ENCODE measurements at regions not wholly inside any gene's neighbourhood (a gene's known extent, or its start where the extent isn't known, plus 50 kb on each side); places are given as distances from the start of the nearest gene placed in this dataset.
A peak's percentile ranks its signal among the peaks of the same experiment; 100 is the strongest.

DNA sequence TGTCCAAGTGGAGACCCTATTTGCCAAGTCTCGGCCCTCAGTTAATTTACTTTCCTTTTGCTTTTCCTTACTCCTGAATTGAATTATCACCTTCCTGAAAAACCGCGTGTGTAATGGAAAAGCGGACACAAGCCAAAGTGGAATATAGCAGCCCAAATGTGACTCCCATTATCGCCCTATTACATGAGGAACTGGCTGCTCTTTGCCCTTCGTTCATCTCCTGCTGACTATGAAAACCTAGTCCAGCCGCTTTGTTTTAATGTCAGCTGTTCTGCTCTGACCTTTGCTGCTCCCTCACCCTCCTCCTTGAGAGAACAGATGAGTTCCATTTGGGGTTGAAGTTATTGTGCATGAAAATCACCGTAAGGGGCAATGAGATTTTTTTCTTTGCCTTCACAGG is 632.7 kb upstream of the SUCLG2 start:
- DNase-seq (ENCODE audit: low spot score in 2 of 2), result no peak
- Histone ChIP-seq H3K4me1 (no peaks in the 10 kb centered on the region), H3K27me3 (no peaks in the 10 kb centered on the region), H3K27ac (no peak overlapping the region), H3K9me3 (no peaks in the 10 kb centered on the region), H3K36me3 (no peaks in the 10 kb centered on the region), H3K4me3 (no peak overlapping the region)
- TF ChIP-seq, protein P1, sequence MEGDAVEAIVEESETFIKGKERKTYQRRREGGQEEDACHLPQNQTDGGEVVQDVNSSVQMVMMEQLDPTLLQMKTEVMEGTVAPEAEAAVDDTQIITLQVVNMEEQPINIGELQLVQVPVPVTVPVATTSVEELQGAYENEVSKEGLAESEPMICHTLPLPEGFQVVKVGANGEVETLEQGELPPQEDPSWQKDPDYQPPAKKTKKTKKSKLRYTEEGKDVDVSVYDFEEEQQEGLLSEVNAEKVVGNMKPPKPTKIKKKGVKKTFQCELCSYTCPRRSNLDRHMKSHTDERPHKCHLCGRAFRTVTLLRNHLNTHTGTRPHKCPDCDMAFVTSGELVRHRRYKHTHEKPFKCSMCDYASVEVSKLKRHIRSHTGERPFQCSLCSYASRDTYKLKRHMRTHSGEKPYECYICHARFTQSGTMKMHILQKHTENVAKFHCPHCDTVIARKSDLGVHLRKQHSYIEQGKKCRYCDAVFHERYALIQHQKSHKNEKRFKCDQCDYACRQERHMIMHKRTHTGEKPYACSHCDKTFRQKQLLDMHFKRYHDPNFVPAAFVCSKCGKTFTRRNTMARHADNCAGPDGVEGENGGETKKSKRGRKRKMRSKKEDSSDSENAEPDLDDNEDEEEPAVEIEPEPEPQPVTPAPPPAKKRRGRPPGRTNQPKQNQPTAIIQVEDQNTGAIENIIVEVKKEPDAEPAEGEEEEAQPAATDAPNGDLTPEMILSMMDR (IDR thresholded peaks at IDR 0.05), result no peak
- TF ChIP-seq POLR2A (IDR thresholded peaks at IDR 0.05) (no peak), EP300 (IDR thresholded peaks at IDR 0.05) (no peak)
- 43 to 48% methylated on average over 8 of the region's 8 CpGs for WGBS, 2 donors

DNA sequence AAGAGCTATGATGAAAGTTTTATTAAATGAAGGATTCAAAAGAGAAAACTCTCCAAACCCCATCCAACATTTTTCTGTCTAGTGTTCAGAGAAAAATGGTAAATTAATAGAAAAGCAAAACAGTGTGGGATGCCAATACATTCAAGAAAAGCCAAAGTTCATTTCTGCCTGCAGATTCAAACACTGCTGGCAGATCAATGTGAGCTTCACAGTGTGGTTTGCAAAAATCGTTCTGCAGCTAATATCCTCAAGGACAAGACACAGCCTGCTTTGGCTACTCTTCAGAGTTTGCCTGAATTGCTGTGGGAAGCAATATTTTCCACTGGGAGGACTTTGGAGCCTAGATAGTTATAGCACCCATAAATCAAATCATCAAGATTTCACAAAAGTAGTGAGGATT is 619.9 kb upstream of the SUCLG2 start:
- Histone ChIP-seq H3K9me3 (no peaks in the 10 kb centered on the region), H3K27ac (no peak overlapping the region), H3K36me3 (no peaks in the 10 kb centered on the region), H3K4me3 (no peak overlapping the region), H3K27me3 (no peaks in the 10 kb centered on the region), H3K4me1 (no peaks in the 10 kb centered on the region)
- TF ChIP-seq, protein P1 (IDR thresholded peaks at IDR 0.05), result no peak
- no peak for TF ChIP-seq POLR2A (IDR thresholded peaks at IDR 0.05)
- no peak for TF ChIP-seq EP300 (IDR thresholded peaks at IDR 0.05)
- 13 to 19% methylated on average over 1 of the region's 1 CpG for WGBS, 2 donors
- DNase-seq (ENCODE audit: low spot score in 2 of 2), result no peak

DNA sequence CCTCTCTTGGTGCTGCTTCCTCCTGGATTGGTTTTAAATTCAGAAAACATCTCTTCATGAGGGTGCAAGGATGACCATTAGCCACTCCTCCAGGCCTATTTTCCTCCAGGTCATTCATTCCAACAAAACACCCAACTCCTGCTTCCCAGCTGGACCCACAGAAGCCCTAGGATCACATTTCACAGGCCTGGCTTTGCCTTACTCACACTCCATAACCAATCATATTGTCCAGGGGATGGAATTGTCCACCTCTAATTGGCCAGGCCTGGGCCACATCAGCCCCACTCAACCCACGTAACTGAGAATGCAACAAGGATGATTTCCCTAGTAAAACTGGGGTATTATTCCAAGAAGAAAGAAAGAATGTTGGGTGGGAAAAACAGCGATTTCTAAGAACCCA is 616.7 kb upstream of the SUCLG2 start:
- H3K27ac ChIP-seq, result no peak overlapping the region
- no peaks in the 10 kb centered on the region for H3K27me3 ChIP-seq
- no peak for DNase-seq (ENCODE audit: low spot score in 2 of 2)
- TF ChIP-seq, protein P1 (IDR thresholded peaks at IDR 0.05), result no peak
- no peak for TF ChIP-seq POLR2A (IDR thresholded peaks at IDR 0.05)
- TF ChIP-seq EP300 (IDR thresholded peaks at IDR 0.05), result no peak
- WGBS, 2 donors, result 73 to 77% methylated on average over 2 of the region's 2 CpGs
- H3K4me1 ChIP-seq, result no peaks in the 10 kb centered on the region
- no peak overlapping the region for H3K4me3 ChIP-seq
- H3K9me3 ChIP-seq, result no peaks in the 10 kb centered on the region
- no peaks in the 10 kb centered on the region for H3K36me3 ChIP-seq

DNA sequence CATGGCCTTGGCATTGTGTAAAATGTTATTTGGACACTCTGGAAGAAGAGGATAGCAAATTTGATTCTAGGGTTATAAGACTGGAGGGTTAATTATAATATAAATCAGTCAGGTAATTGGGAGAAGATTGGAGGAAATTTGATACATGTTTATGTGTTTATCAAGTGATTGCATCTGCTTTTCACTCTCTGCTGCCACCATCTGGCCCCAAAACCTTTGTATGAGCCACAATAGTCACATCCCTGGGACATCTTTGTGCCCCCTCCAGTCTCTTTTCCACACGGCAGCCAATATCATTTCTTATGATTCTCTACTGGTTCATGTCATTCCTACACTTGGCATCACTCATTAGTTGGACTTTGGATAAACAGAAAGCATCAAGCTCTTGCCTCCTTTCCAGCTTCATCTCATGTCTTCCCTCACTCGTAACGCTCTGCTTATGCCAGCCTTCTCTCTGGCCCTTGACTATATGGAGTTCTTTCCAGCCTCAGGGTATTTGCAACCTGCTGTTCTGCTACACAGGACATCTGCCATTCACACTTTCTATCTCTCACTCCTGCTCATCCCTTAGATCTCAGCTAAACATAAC is 602.3 kb upstream of the SUCLG2 start:
- Histone ChIP-seq H3K27ac (no peak overlapping the region), H3K4me3 (no peak overlapping the region), H3K4me1 (no peaks in the 10 kb centered on the region), H3K36me3 (no peaks in the 10 kb centered on the region), H3K9me3 (no peaks in the 10 kb centered on the region), H3K27me3 (no peaks in the 10 kb centered on the region)
- TF ChIP-seq, protein P1 (IDR thresholded peaks at IDR 0.05), result peak in 2 of 5 experiments; percentile 10 to 17
- TF ChIP-seq EP300 (IDR thresholded peaks at IDR 0.05), result no peak
- WGBS, 2 donors, result 65 to 76% methylated on average over 3 of the region's 3 CpGs
- DNase-seq (ENCODE audit: low spot score in 2 of 2), result no peak

DNA sequence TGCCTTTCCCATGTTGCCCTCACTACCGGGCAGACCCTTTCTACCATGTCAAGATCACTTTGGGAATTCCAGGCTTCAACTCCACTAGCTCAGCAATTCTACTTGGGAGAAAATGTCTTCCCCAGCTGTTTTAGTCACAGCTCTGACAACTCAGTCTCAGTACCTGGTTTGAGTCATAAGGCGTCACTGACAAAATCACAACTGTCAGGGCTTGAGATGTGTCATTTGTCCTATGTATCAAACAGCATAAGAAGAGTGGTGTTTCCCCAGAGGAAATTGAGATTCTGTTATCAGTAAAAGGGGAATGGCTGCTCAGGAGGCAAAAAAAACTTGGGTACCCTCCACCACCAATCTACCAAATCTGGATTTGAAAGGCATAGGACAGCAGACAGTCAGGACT is 594.9 kb upstream of the SUCLG2 start:
- no peak for TF ChIP-seq EP300 (IDR thresholded peaks at IDR 0.05)
- Histone ChIP-seq H3K27me3 (no peaks in the 10 kb centered on the region), H3K27ac (no peak overlapping the region), H3K9me3 (no peaks in the 10 kb centered on the region), H3K4me3 (no peak overlapping the region), H3K4me1 (no peaks in the 10 kb centered on the region), H3K36me3 (no peaks in the 10 kb centered on the region)
- WGBS, 2 donors, result 89 to 95% methylated on average over 2 of the region's 2 CpGs
- DNase-seq (ENCODE audit: low spot score in 2 of 2), result no peak

DNA sequence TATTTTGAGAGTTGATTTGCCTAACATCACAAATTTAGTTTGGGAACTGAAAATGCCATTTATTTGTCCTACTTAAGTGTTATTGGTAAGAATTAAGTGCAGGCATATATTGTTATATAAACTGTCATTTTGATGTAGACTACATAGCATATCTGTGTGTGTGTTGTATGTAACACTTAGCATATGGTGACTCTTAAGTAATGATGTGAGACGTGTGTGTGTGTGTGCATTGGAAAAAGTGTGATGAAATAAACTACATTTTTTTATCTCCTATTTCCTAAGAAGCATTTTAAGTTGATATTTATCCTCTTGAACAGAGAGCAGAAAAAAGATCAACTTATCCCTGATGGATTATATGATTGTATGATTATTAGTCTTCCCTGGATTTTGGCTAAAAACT is 588.2 kb upstream of the SUCLG2 start:
- no peaks in the 10 kb centered on the region for H3K4me1 ChIP-seq
- H3K9me3 ChIP-seq, result no peaks in the 10 kb centered on the region
- no peak for DNase-seq (ENCODE audit: low spot score in 2 of 2)
- WGBS, 2 donors, result 70 to 71% methylated on average over 1 of the region's 1 CpG
- TF ChIP-seq EP300 (IDR thresholded peaks at IDR 0.05) (no peak), POLR2A (IDR thresholded peaks at IDR 0.05) (no peak)
- TF ChIP-seq, protein P1 (IDR thresholded peaks at IDR 0.05), result no peak
- H3K27me3 ChIP-seq, result no peaks in the 10 kb centered on the region
- no peak overlapping the region for H3K4me3 ChIP-seq
- no peak overlapping the region for H3K27ac ChIP-seq
- no peaks in the 10 kb centered on the region for H3K36me3 ChIP-seq

Measured in tibial nerve (tissue), 4 donors.